Keratinocyte (primary cell): ENCODE measurements at regions not wholly inside any gene's neighbourhood (a gene's known extent, or its start where the extent isn't known, plus 50 kb on each side); places are given as distances from the start of the nearest gene placed in this dataset.

Source experiments
- DNase-seq: peaks from one replicate; pipeline ENCODE4 v3.0.0-alpha.2; 2011; ENCODE audit warnings: low read depth, missing footprints, low spot score
- FAIRE-seq: peaks from 2 replicates; lab custom pipeline; 2011; peaks lifted over from hg19 to GRCh38; lab: Jason Lieb, UNC
- H2AFZ ChIP-seq: 2 replicates; pipeline ENCODE4 v1.6.0; 2012; ENCODE audit warnings: low read length, control low read depth, inconsistent platforms; ENCODE audit not compliant: control insufficient read depth
- H3K27ac ChIP-seq: 2 replicates; pipeline ENCODE4 v1.5.1; 2011; ENCODE audit warnings: low read length; ENCODE audit not compliant: control insufficient read depth, insufficient read depth
- H3K27me3 ChIP-seq: 3 replicates; pipeline ENCODE4 v1.6.0; 2011; ENCODE audit warnings: low read length; ENCODE audit not compliant: control insufficient read depth, insufficient read depth; ENCODE audit errors: extremely low read depth
- H3K36me3 ChIP-seq, 2 experiments: 2 replicates in 1 of 2; 3 replicates in 1 of 2; pipeline ENCODE4 v1.5.1; 2011; ENCODE audit warnings: low read length in 2 of 2, mild to moderate bottlenecking in 1 of 2; ENCODE audit not compliant: control insufficient read depth in 2 of 2, insufficient read depth in 2 of 2; ENCODE audit errors: extremely low read depth in 1 of 2
- H3K4me1 ChIP-seq: 3 replicates; pipeline ENCODE4 v1.5.1; 2011; ENCODE audit warnings: low read length; ENCODE audit not compliant: control insufficient read depth, insufficient read depth; ENCODE audit errors: extremely low read depth
- H3K4me2 ChIP-seq: 3 replicates; pipeline ENCODE4 v1.6.0; 2011; ENCODE audit warnings: low read depth, low read length; ENCODE audit not compliant: control insufficient read depth, insufficient read depth; ENCODE audit errors: extremely low read depth
- H3K4me3 ChIP-seq, 3 experiments: fragments of 200-600 bp in 1 of 3; sonication (generic) in 1 of 3; 2 replicates in 2 of 3; 3 replicates in 1 of 3; pipeline ENCODE4 v1.5.1; 2011 to 2016; ENCODE audit warnings: low read length in 3 of 3, mild to moderate bottlenecking in 3 of 3, control low read depth in 2 of 3, inconsistent platforms in 1 of 3, low read depth in 1 of 3, mixed read lengths in 1 of 3, mixed run types in 1 of 3, moderate library complexity in 1 of 3; ENCODE audit not compliant: control insufficient read depth in 2 of 3, insufficient read depth in 2 of 3; ENCODE audit errors: extremely low read depth in 1 of 3
- H3K79me2 ChIP-seq: 2 replicates; pipeline ENCODE4 v1.6.0; 2012; ENCODE audit warnings: low read length; ENCODE audit not compliant: control insufficient read depth, insufficient read depth
- H3K9ac ChIP-seq: 3 replicates; pipeline ENCODE4 v1.6.0; 2011; ENCODE audit warnings: low read length; ENCODE audit not compliant: control insufficient read depth, insufficient read depth; ENCODE audit errors: extremely low read depth
- H3K9me1 ChIP-seq: 3 replicates; pipeline ENCODE4 v1.6.0; 2011; ENCODE audit warnings: low read length; ENCODE audit not compliant: control insufficient read depth, insufficient read depth; ENCODE audit errors: extremely low read depth
- H3K9me3 ChIP-seq: 2 replicates; pipeline ENCODE4 v1.5.1; 2012; ENCODE audit warnings: low read depth, low read length; ENCODE audit not compliant: control insufficient read depth
- H4K20me1 ChIP-seq: 3 replicates; pipeline ENCODE4 v1.6.0; 2011; ENCODE audit warnings: low read length; ENCODE audit not compliant: control insufficient read depth, insufficient read depth; ENCODE audit errors: extremely low read depth
- EZH2 ChIP-seq: IDR thresholded peaks from one replicate; pipeline ENCODE4 v1.6.1; 2012; ENCODE audit warnings: inconsistent platforms, mild to moderate bottlenecking, low read length, moderate library complexity
- dilution Hi-C: fragments of 300-500 bp; cut with MboI; formaldehyde crosslinking; loops from one replicate; pipeline ENCODE4 v1.7.0; 2020; ENCODE audit warnings: low sequenced_read_pairs; ENCODE audit not compliant: extremely low pct_ligation_motif_present
- TF ChIP-seq, protein P1 (sequence below), 3 experiments: IDR thresholded peaks in 1 of 3; conservative IDR thresholded peaks in 1 of 3; optimal IDR thresholded peaks in 1 of 3; 2 replicates in 2 of 3; 3 replicates in 1 of 3; pipeline versions ENCODE3 to v1.5.1; 2011; ENCODE audit warnings: low read length in 3 of 3, mild to moderate bottlenecking in 3 of 3, moderate library complexity in 2 of 3, control low read depth in 1 of 3, inconsistent platforms in 1 of 3; ENCODE audit not compliant: insufficient read depth in 2 of 3; ENCODE audit errors: extremely low read depth in 1 of 3

DNA sequence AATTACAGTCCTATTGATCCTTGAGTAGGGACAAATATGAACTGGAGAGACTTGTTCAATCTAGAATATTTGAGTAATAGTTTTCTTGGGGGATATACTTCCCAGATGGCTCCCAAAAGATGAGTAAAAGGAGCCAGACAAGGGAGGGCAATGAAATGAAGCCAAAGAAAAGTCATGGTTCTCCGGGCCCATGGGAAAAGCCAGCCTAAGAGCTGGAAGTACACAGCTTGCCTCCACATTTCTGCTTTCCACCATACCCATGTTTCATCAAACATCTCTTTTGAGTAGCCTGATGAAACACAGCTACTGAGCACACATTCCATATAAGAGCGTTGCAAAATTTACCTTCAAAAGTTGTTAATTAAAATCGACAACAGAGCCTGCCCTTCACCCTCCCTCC is 535.0 kb upstream of the FZD8 start:
- H3K9me1 ChIP-seq, result no peaks in the 10 kb centered on the region
- no peak overlapping the region for H3K27ac ChIP-seq
- no peaks in the 10 kb centered on the region for H3K36me3 ChIP-seq
- H3K27me3 ChIP-seq, result no peaks in the 10 kb centered on the region
- H4K20me1 ChIP-seq, result no peaks in the 10 kb centered on the region
- FAIRE-seq (no peak), DNase-seq (no peak)
- no peak overlapping the region for H3K4me3 ChIP-seq
- H3K4me1 ChIP-seq, result no peaks in the 10 kb centered on the region
- dilution Hi-C loops, result no loop called here
- H3K9ac ChIP-seq, result no peak overlapping the region
- TF ChIP-seq, protein P1, sequence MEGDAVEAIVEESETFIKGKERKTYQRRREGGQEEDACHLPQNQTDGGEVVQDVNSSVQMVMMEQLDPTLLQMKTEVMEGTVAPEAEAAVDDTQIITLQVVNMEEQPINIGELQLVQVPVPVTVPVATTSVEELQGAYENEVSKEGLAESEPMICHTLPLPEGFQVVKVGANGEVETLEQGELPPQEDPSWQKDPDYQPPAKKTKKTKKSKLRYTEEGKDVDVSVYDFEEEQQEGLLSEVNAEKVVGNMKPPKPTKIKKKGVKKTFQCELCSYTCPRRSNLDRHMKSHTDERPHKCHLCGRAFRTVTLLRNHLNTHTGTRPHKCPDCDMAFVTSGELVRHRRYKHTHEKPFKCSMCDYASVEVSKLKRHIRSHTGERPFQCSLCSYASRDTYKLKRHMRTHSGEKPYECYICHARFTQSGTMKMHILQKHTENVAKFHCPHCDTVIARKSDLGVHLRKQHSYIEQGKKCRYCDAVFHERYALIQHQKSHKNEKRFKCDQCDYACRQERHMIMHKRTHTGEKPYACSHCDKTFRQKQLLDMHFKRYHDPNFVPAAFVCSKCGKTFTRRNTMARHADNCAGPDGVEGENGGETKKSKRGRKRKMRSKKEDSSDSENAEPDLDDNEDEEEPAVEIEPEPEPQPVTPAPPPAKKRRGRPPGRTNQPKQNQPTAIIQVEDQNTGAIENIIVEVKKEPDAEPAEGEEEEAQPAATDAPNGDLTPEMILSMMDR (optimal IDR thresholded peaks at IDR 0.05 in 1 of 3, IDR thresholded peaks at IDR 0.05 in 1 of 3, conservative IDR thresholded peaks at IDR 0.05 in 1 of 3; ENCODE audit: extremely low read depth in 1 of 3, insufficient read depth in 2 of 3, low read length in 3 of 3), result no peak
- TF ChIP-seq EZH2, result no peak
- no peak overlapping the region for H3K4me2 ChIP-seq
- H3K9me3 ChIP-seq, result no peaks in the 10 kb centered on the region
- H3K79me2 ChIP-seq, result no peaks in the 10 kb centered on the region
- no peak overlapping the region for H2AFZ ChIP-seq

DNA sequence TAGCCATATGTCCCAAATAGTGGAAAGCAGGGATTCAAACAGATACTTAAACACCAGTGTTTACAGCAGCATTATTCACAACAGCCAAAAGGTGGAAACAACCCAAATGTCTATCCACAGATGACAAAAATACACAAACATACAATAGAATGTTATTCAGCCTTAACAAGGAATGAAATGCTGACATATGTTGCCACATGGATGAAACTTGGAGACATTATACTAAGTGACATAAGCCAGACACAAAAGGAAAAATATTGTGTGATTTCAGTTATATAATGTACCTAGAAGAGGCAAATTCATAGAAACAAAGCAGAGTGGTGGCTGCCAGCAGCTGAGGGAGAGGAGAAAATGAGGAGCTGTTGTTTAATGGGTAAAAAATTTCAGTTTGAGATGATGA is 533.9 kb upstream of the FZD8 start:
- no peak overlapping the region for H3K9ac ChIP-seq
- dilution Hi-C loops, result no loop called here
- FAIRE-seq, result no peak

More for the DNA sequence above, 533.9 kb upstream of the FZD8 start:
- Histone ChIP-seq H3K27ac (no peak overlapping the region), H3K27me3 (no peaks in the 10 kb centered on the region), H3K9me1 (no peaks in the 10 kb centered on the region), H3K9me3 (no peaks in the 10 kb centered on the region), H3K4me2 (no peak overlapping the region), H4K20me1 (no peaks in the 10 kb centered on the region), H3K4me1 (no peaks in the 10 kb centered on the region), H2AFZ (no peak overlapping the region), H3K79me2 (no peaks in the 10 kb centered on the region), H3K4me3 (no peak overlapping the region), H3K36me3 (no peaks in the 10 kb centered on the region)
- TF ChIP-seq, protein P1 (optimal IDR thresholded peaks at IDR 0.05 in 1 of 3, IDR thresholded peaks at IDR 0.05 in 1 of 3, conservative IDR thresholded peaks at IDR 0.05 in 1 of 3; ENCODE audit: extremely low read depth in 1 of 3, insufficient read depth in 2 of 3, low read length in 3 of 3), result no peak
- TF ChIP-seq EZH2, result no peak
- DNase-seq, result no peak
